Esophagus squamous epithelium (tissue), 5 donors: ENCODE measurements at regions not wholly inside any gene's neighbourhood (a gene's known extent, or its start where the extent isn't known, plus 50 kb on each side); places are given as distances from the start of the nearest gene placed in this dataset.

Experiments
- DNase-seq: peaks from one replicate; lab custom pipeline; 2025; lab: John Stamatoyannopoulos, UW
- H3K27ac ChIP-seq, 4 donors: fragments of 200-600 bp; sonication (generic); one replicate each; pipeline ENCODE4 v1.5.1; 2016 to 2019; ENCODE audit warnings: mild to moderate bottlenecking in 1 of 4
- H3K27me3 ChIP-seq, 4 donors: fragments of 200-600 bp; sonication (generic); 1 replicate in 3 of 4; 2 replicates in 1 of 4; pipeline versions ENCODE4 v1.5.1 to v1.6.0; 2017 to 2021; ENCODE audit warnings: antibody characterized with exemption in 1 of 4
- H3K36me3 ChIP-seq, 3 donors: fragments of 200-600 bp; sonication (generic); one replicate each; pipeline ENCODE4 v1.5.1; 2016 to 2019
- H3K4me1 ChIP-seq, 3 donors: fragments of 200-600 bp; sonication (generic); one replicate each; pipeline ENCODE4 v1.5.1; 2017 to 2019
- H3K4me3 ChIP-seq, 4 donors: fragments of 200-600 bp; sonication (generic); 1 replicate in 3 of 4; 2 replicates in 1 of 4; pipeline ENCODE4 v1.5.1; 2016 to 2019; ENCODE audit warnings: mild to moderate bottlenecking in 2 of 4, moderate library complexity in 1 of 4
- H3K9me3 ChIP-seq, 3 donors: fragments of 200-600 bp; sonication (generic); one replicate each; pipeline ENCODE4 v1.5.1; 2016 to 2019
- CTCF ChIP-seq, 6 experiments: fragments of 450-650 bp in 4 of 6; fragments of 200-600 bp in 2 of 6; sonication (generic) in 2 of 6; IDR thresholded peaks; one replicate each; pipeline ENCODE4 v1.5.1; 2016 to 2019; ENCODE audit warnings: antibody characterized with exemption in 6 of 6, mild to moderate bottlenecking in 4 of 6, moderate library complexity in 4 of 6
- POLR2A ChIP-seq, 4 donors: fragments of 450-650 bp; IDR thresholded peaks; one replicate each; pipeline ENCODE4 v1.6.1; 2017; ENCODE audit warnings: antibody characterized with exemption in 4 of 4, mild to moderate bottlenecking in 4 of 4, moderate library complexity in 3 of 4
- WGBS, 2 donors: methylation state at CpG; one replicate each; pipeline ENCODE4 v1.1.5; 2018; 5-methylcytosine and 5-hydroxymethylcytosine counted together
- intact Hi-C: fragments of 100-400 bp; cut with DNase I; formaldehyde crosslinking; loops from one replicate; pipeline ENCODE4 v1.15.0; 2022
- donor health status: DM: yes; HTN: yes; CAD: no.

- Histone ChIP-seq H3K36me3 (no peaks in the 10 kb centered on the region), H3K27me3 (no peaks in the 10 kb centered on the region), H3K9me3 (peaks cover 0 to 6% (median 0%) of the 10 kb centered on the region in 3 donors), H3K27ac (no peak overlapping the region), H3K4me3 (no peak overlapping the region), H3K4me1 (no peaks in the 10 kb centered on the region)
- 23 to 27% methylated on average over 3 of the region's 3 CpGs for WGBS, 2 donors
- DNase-seq, result no peak
- no peak for TF ChIP-seq CTCF (IDR thresholded peaks at IDR 0.05)
- TF ChIP-seq POLR2A (IDR thresholded peaks at IDR 0.05), result no peak
- intact Hi-C loops, result no loop called here
These were observed 241.3 kb upstream of the ADARB2 start for GRCh38 chr10:1978584-1978983.

GRCh38 chr10:1977461-1977860, 240.1 kb upstream of the ADARB2 start:
- no peaks in the 10 kb centered on the region for H3K4me1 ChIP-seq
- H3K27me3 ChIP-seq, result no peaks in the 10 kb centered on the region
- no peak overlapping the region for H3K4me3 ChIP-seq
- H3K9me3 ChIP-seq, result peaks cover 0 to 6% (median 0%) of the 10 kb centered on the region in 3 donors
- no peak for TF ChIP-seq CTCF (IDR thresholded peaks at IDR 0.05)
- no peak for TF ChIP-seq POLR2A (IDR thresholded peaks at IDR 0.05)
- no peaks in the 10 kb centered on the region for H3K36me3 ChIP-seq
- no peak overlapping the region for H3K27ac ChIP-seq
- DNase-seq, result no peak
- WGBS, 2 donors, result 33 to 64% methylated on average over 1 of the region's 1 CpG
- intact Hi-C loops, result no loop called here

DNA sequence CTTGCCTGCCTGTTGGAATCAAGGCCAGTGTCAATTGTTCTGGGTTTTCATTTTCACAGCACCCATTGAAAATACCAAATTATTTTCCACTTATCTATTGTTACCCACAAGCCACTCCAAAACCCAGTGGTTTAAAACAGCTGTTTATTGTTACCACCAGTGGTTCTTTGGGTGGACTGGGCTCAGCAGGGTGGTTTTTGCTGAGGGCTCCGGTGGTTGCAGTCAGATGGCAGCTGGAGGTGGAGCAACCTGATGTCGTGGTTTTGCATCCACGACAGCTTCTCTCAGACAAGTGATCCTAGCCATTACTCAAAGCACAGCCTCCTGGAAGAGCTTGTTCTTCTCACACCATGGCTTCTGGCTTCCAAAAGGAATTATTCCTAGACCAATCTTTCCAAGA, 235.1 kb upstream of the ADARB2 start:
- no peaks in the 10 kb centered on the region for H3K9me3 ChIP-seq
- intact Hi-C loops, result no loop called here
- no peak for DNase-seq
- WGBS, 2 donors, result 80 to 84% methylated on average over 2 to 3 of the region's 3 CpGs
- no peak for TF ChIP-seq CTCF (IDR thresholded peaks at IDR 0.05)
- TF ChIP-seq POLR2A (IDR thresholded peaks at IDR 0.05), result no peak
- H3K4me1 ChIP-seq, result no peaks in the 10 kb centered on the region
- H3K36me3 ChIP-seq, result no peaks in the 10 kb centered on the region
- H3K27me3 ChIP-seq, result no peaks in the 10 kb centered on the region
- no peak overlapping the region for H3K4me3 ChIP-seq
- H3K27ac ChIP-seq, result no peak overlapping the region

- no peak for TF ChIP-seq POLR2A (IDR thresholded peaks at IDR 0.05)
- no peak for TF ChIP-seq CTCF (IDR thresholded peaks at IDR 0.05)
- WGBS, 2 donors, result 58 to 61% methylated on average over 14 of the region's 14 CpGs
These were observed 231.1 kb upstream of the ADARB2 start for GRCh38 chr10:1968257-1969033.

GRCh38 chr10:1966712-1967376, 229.5 kb upstream of the ADARB2 start:
- Histone ChIP-seq H3K4me3 (no peak overlapping the region), H3K4me1 (no peaks in the 10 kb centered on the region), H3K27ac (no peak overlapping the region), H3K9me3 (no peaks in the 10 kb centered on the region), H3K36me3 (no peaks in the 10 kb centered on the region), H3K27me3 (no peaks in the 10 kb centered on the region)
- intact Hi-C loops, result no loop called here
- no peak for TF ChIP-seq POLR2A (IDR thresholded peaks at IDR 0.05)
- no peak for TF ChIP-seq CTCF (IDR thresholded peaks at IDR 0.05)
- WGBS, 2 donors, result 60 to 81% methylated on average over 14 of the region's 14 CpGs
- no peak for DNase-seq

More at GRCh38 chr10:1968257-1969033, 231.1 kb upstream of the ADARB2 start:
- Histone ChIP-seq H3K4me1 (no peaks in the 10 kb centered on the region), H3K36me3 (no peaks in the 10 kb centered on the region), H3K4me3 (no peak overlapping the region), H3K27me3 (no peaks in the 10 kb centered on the region), H3K27ac (no peak overlapping the region), H3K9me3 (no peaks in the 10 kb centered on the region)
- DNase-seq, result no peak
- intact Hi-C loops, result no loop called here
